GM19324 (cell line): ENCODE measurements at regions not wholly inside any gene's neighbourhood (a gene's known extent, or its start where the extent isn't known, plus 50 kb on each side); places are given as distances from the start of the nearest gene placed in this dataset.
"Not testable (repeated sequence)": the region's sequence is repeated elsewhere in the genome, so short reads cannot be mapped to it uniquely, and the experiment has no call there.

Experiments
- ATAC-seq: cut with Tn5 transposase; IDR thresholded peaks from one replicate; pipeline ENCODE4 v1.9.1; 2021; ENCODE audit warnings: mild to moderate bottlenecking, moderate library complexity; ENCODE audit not compliant: unreplicated experiment, low FRiP score

GRCh38 chr12:97784904-97785303, 322.3 kb downstream of the RMST start:
- no peak for ATAC-seq

DNA sequence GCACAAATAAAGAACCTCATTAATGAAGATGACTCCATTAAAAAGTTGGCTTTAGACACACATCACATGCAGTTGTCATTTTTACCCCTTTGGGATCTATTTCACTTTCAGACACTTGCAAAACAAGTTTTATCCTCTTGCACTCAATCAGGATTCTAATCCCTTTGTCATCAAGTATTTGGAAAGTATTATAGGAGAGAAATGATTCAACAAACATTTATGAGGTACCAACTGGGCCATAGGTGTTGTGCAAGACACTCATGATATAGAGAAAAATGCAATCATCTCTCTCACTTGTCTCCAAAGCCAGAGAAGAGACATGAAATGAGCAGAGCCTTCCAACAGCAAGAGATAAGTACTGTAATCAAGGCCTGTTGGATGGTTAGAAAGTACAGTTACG, 327.7 kb downstream of the RMST start:
- no peak for ATAC-seq

- no peak for ATAC-seq
These were observed 334.9 kb downstream of the RMST start for GRCh38 chr12:97797473-97797872.

DNA sequence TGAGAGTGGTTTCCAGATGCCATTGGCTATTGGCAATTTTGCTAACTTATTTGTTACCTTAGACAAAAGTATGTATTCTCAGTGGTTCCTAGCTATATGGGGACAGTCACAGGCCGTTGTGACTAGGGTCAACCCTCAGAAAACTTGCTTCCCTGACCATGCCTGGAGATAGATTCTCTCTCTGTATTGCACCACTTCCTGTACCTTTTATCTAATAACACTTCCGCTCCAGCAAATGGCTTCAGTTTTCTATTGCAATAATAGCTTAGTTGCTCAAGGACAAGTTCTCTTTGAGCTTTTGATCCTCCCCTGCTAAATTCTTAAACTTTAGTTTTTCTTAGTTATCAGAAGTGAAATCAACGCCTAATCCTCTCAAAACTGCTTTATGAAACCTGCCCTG, 338.0 kb downstream of the RMST start:
- ATAC-seq: no peak

- no peak for ATAC-seq
These were observed 339.0 kb downstream of the RMST start for GRCh38 chr12:97801471-97802059.

- ATAC-seq: no peak
These were observed 342.5 kb downstream of the RMST start for GRCh38 chr12:97805146-97805545.

GRCh38 chr12:97813301-97813700, 350.7 kb downstream of the RMST start:
- ATAC-seq: no peak

DNA sequence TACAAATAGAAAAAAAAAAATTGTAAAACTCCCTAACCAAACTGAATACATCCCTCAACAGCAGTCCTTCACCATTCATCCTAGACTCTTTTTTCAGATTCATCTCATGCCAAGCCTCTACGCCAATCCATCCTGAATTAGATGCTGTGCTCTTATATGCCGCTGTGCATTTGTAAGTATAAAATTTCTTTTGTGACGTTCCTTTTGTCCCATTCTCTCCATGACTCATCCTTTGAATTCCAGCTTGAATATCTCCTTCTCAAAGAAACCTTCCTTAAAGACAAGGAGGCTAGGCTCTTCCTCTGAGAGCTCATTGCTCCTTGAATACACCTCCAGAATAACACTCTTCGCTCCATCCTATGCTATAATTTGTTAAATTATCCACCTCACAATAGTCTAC, 359.2 kb downstream of the RMST start:
- no peak for ATAC-seq

- no peak for ATAC-seq
These were observed 372.9 kb downstream of the RMST start for GRCh38 chr12:97835541-97835940.

- ATAC-seq: no peak
These were observed 374.8 kb downstream of the RMST start for GRCh38 chr12:97837401-97837800.

DNA sequence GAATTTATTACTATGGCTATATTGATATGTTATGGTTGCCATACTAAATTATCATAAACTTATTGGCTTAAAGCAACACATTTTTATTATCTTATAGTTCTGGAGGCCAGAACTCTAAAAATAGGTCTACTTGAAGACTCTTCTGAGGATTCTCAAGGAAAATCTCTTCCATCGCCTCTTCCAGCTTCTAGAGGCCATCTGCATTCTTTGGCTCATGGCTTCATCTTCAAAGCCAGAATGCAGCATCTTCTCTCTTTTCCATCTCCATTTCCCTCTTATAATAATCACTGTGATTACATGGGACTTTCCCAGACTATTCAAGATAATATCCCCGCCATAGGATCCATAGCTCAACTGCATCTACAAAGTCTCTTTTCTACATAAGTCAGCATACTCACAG, 385.4 kb downstream of the RMST start:
- ATAC-seq: no peak

- ATAC-seq: no peak
These were observed 391.9 kb downstream of the RMST start for GRCh38 chr12:97854477-97854876.

- ATAC-seq: no peak
These were observed 399.5 kb downstream of the RMST start for GRCh38 chr12:97862072-97862471.

- no peak for ATAC-seq
These were observed 412.5 kb downstream of the RMST start for GRCh38 chr12:97875064-97875463.

DNA sequence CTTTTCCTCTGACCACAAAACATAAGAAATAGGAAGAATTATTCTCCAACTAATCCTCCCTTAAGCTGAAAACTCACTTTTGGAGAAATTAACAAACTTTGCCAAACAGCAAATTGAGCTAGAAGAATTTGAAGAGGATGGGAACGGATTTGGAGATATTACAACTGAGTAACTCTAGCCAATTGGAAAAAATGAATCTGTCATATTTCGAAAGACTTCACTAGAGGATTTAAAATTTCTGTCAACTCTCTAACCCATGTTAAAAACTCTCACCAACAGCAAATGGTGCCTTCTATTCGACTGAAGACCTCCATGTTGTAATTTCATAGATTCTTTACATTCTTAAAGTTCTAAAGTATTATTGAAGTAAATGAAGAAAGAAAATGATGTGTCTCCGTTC, 414.2 kb downstream of the RMST start:
- no peak for ATAC-seq

- ATAC-seq: no peak
These were observed 414.8 kb downstream of the RMST start for GRCh38 chr12:97877404-97877803.

- ATAC-seq: no peak
These were observed 424.0 kb downstream of the RMST start for GRCh38 chr12:97886511-97887176.

DNA sequence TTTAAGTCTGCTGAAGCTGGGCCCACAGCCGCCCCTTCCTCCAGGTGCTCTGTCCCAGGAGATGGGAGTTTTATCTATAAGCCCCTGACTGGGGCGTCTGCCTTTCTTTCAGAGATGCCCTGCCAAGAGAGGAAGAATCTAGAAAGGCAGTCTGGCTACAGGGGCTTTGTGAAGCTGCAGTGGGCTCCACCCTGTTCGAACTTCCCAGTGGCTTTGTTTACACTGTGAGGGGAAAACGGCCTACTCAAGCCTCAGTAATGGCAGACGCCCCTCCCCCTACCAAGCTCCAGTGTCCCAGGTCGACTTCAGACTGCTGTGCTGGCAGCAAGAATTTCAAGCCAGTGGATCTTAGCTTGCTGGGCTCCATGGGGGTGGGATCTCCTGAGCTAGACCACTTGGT, 435.3 kb downstream of the RMST start:
- not testable (repeated sequence) for ATAC-seq

- no peak for ATAC-seq
These were observed 436.9 kb downstream of the RMST start for GRCh38 chr12:97899529-97899928.

DNA sequence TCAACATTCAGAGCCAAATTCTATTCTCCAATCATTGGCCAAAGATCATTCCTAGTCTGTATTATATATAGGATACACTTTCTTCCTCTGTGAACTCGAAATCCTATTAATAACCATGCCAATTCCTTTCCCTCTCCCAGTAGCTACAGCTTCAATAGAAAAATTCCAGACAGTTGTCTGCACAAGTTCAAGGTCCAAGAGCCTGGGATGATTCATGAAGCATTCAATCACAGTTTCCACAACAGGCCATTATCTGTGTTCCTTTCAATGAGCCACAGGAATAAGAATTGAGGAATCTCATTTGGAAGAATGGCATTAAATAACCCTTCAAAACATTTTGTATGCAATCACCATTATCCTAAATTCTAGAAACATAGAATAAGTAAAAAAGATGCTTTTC, 437.4 kb downstream of the RMST start:
- no peak for ATAC-seq

DNA sequence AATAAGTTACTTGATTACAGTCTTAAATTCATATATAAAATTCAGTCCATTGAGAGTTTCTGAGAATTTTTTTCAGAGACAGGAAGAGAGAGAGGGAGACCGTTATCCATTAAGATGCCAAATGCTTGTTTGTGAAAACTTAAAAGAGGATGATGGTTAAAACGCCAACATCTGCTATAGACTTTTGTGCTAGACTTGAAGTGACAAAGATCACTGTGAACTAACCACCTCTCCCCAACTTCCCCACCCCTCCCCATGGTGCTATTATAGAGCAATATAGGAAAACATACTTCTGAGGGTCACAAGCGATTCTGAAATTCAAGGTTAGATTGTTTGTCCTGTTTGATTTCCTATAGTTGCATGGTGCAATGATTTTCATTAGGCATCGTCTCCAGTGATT, 440.8 kb downstream of the RMST start:
- no peak for ATAC-seq

- ATAC-seq: no peak
These were observed 444.9 kb downstream of the RMST start for GRCh38 chr12:97907504-97907903.

- ATAC-seq: no peak
These were observed 448.0 kb downstream of the RMST start for GRCh38 chr12:97910559-97910958.
